ENCODE measurements at regions not wholly inside any gene's neighbourhood (a gene's known extent, or its start where the extent isn't known, plus 50 kb on each side); places are given as distances from the start of the nearest gene placed in this dataset.

DNA sequence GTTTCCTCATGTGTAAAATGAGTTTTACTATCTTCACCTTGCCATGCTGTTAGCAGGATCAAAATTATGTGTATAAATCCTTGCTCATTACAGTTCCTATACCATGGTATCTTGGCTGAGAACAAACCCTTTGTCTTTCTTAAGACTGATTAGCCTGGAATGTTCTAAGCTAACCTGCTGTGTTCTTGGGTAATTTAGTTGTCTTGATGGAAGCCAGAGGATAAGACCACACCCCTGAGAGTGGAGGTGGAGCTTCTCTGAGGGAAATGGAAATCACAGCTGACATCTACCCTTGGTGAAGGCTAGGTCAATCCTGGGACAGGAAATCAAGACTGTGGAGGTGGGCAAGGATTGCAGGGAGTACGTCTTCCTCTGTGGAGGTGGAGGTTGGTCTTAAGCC lies 206.1 kb upstream of the ARHGAP20 start:
- TF ChIP-seq, protein P1, sequence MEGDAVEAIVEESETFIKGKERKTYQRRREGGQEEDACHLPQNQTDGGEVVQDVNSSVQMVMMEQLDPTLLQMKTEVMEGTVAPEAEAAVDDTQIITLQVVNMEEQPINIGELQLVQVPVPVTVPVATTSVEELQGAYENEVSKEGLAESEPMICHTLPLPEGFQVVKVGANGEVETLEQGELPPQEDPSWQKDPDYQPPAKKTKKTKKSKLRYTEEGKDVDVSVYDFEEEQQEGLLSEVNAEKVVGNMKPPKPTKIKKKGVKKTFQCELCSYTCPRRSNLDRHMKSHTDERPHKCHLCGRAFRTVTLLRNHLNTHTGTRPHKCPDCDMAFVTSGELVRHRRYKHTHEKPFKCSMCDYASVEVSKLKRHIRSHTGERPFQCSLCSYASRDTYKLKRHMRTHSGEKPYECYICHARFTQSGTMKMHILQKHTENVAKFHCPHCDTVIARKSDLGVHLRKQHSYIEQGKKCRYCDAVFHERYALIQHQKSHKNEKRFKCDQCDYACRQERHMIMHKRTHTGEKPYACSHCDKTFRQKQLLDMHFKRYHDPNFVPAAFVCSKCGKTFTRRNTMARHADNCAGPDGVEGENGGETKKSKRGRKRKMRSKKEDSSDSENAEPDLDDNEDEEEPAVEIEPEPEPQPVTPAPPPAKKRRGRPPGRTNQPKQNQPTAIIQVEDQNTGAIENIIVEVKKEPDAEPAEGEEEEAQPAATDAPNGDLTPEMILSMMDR (tag by site-specific recombination; IDR thresholded peaks at IDR 0.05): no peak
- TF ChIP-seq ZNF660 (tag by site-specific recombination; IDR thresholded peaks at IDR 0.05) (no peak), ZNF221 (tag by site-specific recombination; IDR thresholded peaks at IDR 0.05; ENCODE audit: borderline replicate concordance) (no peak), ZNF792 (tag by site-specific recombination; IDR thresholded peaks at IDR 0.05) (no peak), ZBTB7A (tag by site-specific recombination; IDR thresholded peaks at IDR 0.05; ENCODE audit: low read depth) (no peak), BCL11A (tag by site-specific recombination; IDR thresholded peaks at IDR 0.05; ENCODE audit: low read depth) (no peak)
- TF ChIP-seq, protein P2, sequence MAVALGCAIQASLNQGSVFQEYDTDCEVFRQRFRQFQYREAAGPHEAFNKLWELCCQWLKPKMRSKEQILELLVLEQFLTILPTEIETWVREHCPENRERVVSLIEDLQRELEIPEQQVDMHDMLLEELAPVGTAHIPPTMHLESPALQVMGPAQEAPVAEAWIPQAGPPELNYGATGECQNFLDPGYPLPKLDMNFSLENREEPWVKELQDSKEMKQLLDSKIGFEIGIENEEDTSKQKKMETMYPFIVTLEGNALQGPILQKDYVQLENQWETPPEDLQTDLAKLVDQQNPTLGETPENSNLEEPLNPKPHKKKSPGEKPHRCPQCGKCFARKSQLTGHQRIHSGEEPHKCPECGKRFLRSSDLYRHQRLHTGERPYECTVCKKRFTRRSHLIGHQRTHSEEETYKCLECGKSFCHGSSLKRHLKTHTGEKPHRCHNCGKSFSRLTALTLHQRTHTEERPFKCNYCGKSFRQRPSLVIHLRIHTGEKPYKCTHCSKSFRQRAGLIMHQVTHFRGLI (tag by site-specific recombination; IDR thresholded peaks at IDR 0.05): no peak
